ENCODE measurements at regions not wholly inside any gene's neighbourhood (a gene's known extent, or its start where the extent isn't known, plus 50 kb on each side); places are given as distances from the start of the nearest gene placed in this dataset.

DNA sequence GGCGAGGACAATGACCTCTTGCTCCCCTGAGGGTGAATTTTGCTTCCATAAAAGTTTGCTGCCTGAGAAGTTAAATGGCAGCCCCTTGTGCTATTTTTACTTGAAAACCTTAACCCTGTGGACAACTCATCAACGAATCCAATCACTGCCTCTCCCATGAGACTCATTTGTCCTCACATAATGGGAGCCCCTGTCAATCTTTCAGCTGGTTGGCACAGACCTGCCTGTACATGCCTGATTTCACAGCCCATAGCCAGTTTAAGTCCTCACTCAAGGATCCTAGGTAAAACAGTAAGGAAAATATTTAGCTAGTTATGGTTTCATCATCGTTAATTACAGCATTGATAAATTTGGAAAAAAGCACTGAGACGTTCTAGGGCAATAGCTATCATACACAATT lies 207.4 kb downstream of the NHLRC3 start:
- DNase-seq = no peak

GRCh38 chr13:39249982-39250381 lies 211.7 kb downstream of the NHLRC3 start:
- no peak for DNase-seq

DNA sequence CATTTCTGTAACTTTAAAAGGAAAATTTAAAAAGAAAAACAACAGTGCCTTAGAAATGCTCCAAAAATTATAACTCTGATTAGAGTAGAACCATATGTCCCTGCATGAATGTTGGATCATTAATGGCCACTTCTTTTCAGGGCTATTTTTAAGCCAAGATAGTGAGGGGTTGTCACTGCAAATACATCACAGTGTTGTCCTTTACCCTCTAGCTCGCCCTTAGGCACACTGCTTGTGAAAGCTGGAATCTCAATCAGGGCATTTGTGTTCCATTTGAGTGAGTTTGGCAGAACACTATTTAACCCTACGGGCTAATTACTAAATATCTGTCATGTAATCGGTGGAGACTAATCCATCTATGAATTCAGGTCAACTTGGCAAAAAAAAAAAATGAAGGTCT lies 212.2 kb downstream of the NHLRC3 start:
- DNase-seq = no peak

- no peak for DNase-seq
These were observed 213.1 kb downstream of the NHLRC3 start for GRCh38 chr13:39251340-39251739.

GRCh38 chr13:39253774-39254173 lies 215.5 kb downstream of the NHLRC3 start:
- no peak for DNase-seq

DNA sequence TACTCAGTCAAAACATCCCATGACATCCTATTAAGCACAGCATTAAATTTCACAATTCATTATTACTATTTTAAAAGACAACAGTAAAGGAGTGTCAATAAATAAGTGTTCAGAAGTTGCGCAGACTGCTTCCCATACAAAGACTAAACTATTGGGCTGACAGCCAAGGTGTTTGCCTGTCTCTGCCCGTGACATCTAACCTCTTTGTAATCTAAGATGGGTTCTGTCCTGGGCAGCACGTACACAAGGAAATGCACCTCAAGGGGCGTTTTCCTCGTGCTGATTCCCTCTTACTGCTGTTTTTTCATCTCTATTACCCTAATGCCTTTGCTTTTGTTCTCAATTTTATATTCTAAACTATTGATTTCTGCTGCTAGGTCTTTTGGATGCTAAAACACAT lies 216.3 kb downstream of the NHLRC3 start:
- DNase-seq = no peak

GRCh38 chr13:39257642-39258041 lies 219.4 kb downstream of the NHLRC3 start:
- DNase-seq = no peak

DNA sequence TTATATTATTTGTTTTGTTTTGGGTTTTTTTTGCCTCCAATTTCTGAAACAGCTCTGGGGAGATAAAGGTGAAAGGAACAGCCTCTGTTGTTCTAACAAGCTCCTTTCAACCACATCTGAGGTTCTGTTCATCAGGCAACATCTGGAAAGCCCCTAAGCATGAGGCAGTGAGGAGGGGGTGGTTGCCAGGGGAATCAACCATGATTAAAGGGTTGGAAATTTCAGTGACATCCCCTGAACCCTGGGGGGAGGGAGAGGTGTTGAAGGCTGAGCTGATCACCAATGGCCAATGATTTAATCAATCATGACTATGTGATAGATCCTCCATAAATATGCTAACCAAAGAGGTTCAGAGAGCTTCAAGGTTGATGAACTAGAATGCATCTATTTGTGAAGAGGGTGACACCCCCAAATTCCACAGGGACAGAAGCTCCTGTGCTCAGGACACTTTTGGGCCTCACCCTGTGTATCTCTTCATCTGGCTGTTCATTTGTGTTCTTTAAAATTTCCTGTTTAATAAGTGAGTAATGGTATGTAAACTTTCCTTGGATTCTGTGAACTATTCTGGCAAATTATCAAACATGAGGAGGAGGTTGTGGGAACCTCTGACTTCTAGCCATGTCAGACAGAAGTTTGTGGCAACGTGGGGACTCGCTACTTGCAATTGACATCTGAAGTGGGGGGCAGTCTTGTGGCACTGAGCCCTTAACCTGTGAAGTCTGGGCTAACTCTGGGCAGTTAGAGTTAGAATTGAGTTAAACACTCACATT lies 221.3 kb downstream of the NHLRC3 start:
- DNase-seq = no peak

DNA sequence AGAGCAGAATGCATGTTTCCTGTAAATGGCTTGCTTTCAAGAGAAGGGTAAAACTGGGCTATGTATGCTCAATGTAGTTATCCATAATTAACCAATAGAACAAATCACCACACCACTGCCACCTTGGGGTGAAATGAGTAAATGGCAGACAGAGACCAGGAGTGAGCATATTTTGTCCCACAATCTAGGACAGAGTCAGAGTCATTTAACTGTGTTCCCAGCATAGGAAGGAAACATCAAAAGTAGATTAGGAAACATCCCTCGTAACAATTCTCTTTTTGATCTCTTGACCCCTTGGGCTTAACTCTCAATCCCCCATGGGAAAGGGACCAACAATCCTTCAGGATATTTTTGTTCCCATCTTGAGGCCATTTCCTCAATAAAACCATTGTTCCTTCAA lies 224.8 kb downstream of the NHLRC3 start:
- no peak for DNase-seq

GRCh38 chr13:39263531-39263930 lies 225.3 kb downstream of the NHLRC3 start:
- no peak for DNase-seq

DNA sequence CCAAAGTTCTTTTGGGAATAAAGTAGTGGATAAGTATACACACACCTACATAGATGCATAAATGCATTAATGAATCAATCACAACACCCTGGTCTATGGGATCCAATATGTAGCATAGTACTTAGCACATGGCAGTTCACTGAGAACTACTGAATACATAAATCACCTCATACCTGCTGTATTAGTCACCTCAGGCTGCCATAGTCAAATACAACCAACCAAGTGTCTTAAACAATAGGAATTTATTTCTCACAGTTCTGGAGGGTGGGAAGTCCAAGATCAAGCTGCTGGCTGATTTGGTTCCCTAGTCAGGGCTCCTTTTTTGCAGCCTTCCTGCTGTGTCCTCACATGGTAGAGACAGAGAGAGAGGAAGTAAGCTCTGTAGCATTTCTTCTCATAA lies 228.2 kb downstream of the NHLRC3 start:
- DNase-seq = no peak

- DNase-seq = no peak
These were observed 230.1 kb downstream of the NHLRC3 start for GRCh38 chr13:39268398-39268797.

- no peak for DNase-seq
These were observed 230.7 kb downstream of the NHLRC3 start for GRCh38 chr13:39269004-39269403.

DNA sequence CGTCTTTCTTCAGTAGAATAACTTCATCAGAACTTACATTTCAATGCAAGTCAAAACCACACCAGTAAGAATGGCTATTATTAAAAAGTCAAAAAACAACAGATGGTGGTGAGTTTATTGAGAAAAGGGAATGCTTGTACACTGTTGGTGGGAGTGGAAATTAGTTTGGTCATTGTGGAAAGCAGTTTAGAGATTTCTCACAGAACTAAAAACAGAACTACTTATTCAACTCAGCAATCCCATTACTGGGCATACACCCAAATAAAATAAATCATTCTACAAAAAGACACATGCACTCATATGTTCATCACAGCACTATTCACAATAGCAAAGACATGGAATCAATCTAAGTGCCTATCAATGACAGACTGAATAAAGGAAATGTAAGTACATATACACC lies 231.2 kb downstream of the NHLRC3 start:
- no peak for DNase-seq

DNA sequence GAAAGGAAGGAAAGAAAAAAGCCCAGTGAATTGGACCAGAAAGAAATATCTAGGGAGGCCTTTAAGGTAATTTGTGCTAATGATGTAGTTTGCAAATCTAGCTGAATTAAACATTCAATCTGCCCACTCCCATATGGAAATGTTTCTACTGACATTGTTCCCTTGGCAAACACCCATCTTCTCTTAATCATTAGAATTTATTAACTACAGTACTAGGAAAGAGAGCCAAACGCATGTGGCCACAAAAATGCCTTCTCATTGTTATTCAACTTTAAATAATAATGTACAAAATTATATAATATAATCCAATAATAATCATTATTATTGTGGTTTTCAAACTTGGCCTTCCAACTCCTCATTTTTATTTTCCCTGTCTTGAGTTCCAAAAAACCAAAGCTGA lies 234.7 kb downstream of the NHLRC3 start:
- no peak for DNase-seq

GRCh38 chr13:39273953-39274738 lies 235.9 kb downstream of the NHLRC3 start:
- peak; percentile 27 for DNase-seq

DNA sequence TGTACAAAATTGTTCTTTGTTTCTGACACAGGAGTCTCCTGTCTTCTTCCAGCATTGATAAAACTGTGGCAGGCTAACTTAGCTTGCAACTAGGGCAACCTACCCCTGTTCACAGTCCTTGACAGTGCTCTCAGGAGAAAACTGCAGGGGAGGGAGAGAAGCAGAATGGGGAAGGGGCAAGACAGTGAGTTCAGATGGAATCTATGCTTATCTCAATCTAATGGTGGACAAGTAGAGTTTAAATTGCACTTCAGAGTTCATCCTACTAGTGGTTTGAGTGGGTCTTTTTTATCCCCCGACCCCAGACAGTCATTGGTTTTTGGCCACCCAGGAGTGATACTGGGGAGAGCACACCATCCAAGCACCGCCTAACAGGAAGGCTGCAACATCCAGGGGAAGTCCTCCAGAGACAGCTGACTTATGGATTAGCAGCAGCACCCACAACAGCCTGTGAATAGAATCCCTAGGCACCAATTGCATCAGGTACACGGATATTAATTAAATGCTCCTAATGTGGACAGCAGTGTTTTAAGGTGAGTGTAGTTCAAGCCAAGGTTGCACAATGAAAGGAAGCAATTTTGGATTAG lies 236.6 kb downstream of the NHLRC3 start:
- no peak for DNase-seq

GRCh38 chr13:39279077-39279476 lies 240.8 kb downstream of the NHLRC3 start:
- DNase-seq = no peak

- no peak for DNase-seq
These were observed 243.4 kb downstream of the NHLRC3 start for GRCh38 chr13:39281539-39282150.

GRCh38 chr13:39282400-39282972 lies 244.2 kb downstream of the NHLRC3 start:
- DNase-seq = no peak

GRCh38 chr13:39283072-39283471 lies 244.8 kb downstream of the NHLRC3 start:
- DNase-seq = no peak

DNA sequence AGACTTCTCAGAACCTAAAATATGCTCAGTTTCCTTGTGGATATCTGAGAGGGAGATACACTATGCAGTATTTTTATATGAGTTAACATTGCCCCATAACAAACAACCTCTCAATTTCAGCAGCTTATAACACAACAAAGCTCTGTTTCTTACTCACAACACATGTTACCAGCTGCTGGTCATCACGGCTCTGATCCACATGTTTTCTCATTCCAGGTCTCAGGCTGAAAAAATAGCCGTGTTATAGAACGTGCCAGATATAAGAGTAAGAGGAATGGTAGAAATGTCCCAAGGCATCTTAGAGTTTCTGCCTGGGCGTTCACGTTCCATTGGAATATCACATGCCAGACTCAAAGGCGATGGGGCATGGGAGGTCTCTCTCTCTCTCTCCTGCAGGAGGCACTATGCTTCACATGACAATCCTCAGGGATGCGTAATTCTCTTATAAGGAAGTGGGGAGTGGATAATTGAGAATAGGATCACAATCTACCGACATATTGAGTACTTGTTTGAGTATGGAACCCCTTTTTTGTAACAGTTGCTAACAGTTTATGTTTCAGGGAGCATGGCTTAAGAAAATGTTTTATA lies 246.6 kb downstream of the NHLRC3 start:
- no peak for DNase-seq

All from NCI-H510A treated with DMSO at 0.1 percent for 48 hours (cell line).